ENCODE measurements at regions not wholly inside any gene's neighbourhood (a gene's known extent, or its start where the extent isn't known, plus 50 kb on each side); places are given as distances from the start of the nearest gene placed in this dataset.

DNA sequence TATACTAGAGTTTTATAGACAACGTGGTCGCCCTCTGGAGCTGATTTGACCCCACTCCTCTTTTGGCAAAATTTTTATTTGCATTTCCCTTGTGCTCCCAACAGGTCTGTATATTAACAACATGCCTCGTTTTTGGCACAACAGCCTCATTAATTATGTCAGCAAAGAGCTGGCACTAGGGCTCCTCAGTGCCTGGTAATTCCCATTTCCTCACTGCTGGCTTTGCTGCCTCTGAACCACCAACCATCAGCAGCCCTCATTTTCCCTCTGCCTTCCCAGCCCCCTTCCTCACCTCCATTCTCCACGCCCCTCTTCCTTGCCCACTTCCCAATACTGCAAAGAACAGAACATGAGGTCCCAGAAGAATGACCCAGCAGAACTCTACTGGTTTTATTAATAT, 204.8 kb downstream of the ABHD5 start:
- Histone ChIP-seq H3K27ac (no peak overlapping the region), H3K4me3 (no peak overlapping the region), H3K9me3 (peaks cover 0 to 3% (median under 1%) of the 10 kb centered on the region in 4 donors), H3K36me3 (no peaks in the 10 kb centered on the region), H3K4me1 (peaks cover 12 to 28% (median 21%) of the 10 kb centered on the region in 4 donors), H3K27me3 (peaks cover 0 to 23% (median 17%) of the 10 kb centered on the region in 3 donors)
- no peak for DNase-seq
- TF ChIP-seq POLR2A (IDR thresholded peaks at IDR 0.05) = no peak
- TF ChIP-seq POLR2AphosphoS5 (IDR thresholded peaks at IDR 0.05) = no peak
- TF ChIP-seq, protein P1, sequence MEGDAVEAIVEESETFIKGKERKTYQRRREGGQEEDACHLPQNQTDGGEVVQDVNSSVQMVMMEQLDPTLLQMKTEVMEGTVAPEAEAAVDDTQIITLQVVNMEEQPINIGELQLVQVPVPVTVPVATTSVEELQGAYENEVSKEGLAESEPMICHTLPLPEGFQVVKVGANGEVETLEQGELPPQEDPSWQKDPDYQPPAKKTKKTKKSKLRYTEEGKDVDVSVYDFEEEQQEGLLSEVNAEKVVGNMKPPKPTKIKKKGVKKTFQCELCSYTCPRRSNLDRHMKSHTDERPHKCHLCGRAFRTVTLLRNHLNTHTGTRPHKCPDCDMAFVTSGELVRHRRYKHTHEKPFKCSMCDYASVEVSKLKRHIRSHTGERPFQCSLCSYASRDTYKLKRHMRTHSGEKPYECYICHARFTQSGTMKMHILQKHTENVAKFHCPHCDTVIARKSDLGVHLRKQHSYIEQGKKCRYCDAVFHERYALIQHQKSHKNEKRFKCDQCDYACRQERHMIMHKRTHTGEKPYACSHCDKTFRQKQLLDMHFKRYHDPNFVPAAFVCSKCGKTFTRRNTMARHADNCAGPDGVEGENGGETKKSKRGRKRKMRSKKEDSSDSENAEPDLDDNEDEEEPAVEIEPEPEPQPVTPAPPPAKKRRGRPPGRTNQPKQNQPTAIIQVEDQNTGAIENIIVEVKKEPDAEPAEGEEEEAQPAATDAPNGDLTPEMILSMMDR (IDR thresholded peaks at IDR 0.05) = no peak
- TF ChIP-seq EP300 (IDR thresholded peaks at IDR 0.05) = no peak
- 58 to 61% (median 60%) methylated on average over 4 of the region's 4 CpGs for WGBS, 5 donors
- intact Hi-C loops (cut with DNase I; ENCODE audit: low total_unique reads) = no loop called here

DNA sequence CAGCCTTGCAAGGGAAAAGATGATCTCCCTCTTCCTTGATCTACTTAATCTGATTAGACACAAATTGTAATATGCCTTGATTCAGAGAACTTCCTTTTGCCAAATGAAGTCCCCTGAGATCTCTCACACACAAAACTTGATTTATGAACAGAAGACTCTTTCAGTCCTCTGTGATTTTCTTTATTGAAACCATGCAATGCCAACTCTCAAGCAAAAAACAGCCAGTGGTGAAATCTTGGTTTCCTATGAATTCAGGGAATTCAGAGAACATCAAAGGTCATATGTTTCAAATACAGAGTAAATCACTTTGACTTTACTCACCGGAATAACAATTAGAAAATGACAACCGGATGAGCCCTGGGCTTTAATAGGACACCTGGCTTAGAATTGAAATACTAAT, 211.7 kb downstream of the ABHD5 start:
- peaks cover 0 to 8% (median 3%) of the 10 kb centered on the region in 4 donors for H3K9me3 ChIP-seq
- WGBS, 5 donors = 88 to 94% (median 92%) methylated on average over 2 of the region's 2 CpGs
- intact Hi-C loops (cut with DNase I; ENCODE audit: low total_unique reads) = no loop called here
- TF ChIP-seq, protein P1 (IDR thresholded peaks at IDR 0.05) = no peak
- no peak for TF ChIP-seq POLR2AphosphoS5 (IDR thresholded peaks at IDR 0.05)
- TF ChIP-seq EP300 (IDR thresholded peaks at IDR 0.05) = no peak
- H3K4me3 ChIP-seq = no peak overlapping the region
- no peak for DNase-seq
- peaks cover 0 to 8% (median 0%) of the 10 kb centered on the region in 3 donors for H3K27me3 ChIP-seq
- no peaks in the 10 kb centered on the region for H3K4me1 ChIP-seq
- no peak overlapping the region for H3K27ac ChIP-seq
- H3K36me3 ChIP-seq = no peaks in the 10 kb centered on the region

DNA sequence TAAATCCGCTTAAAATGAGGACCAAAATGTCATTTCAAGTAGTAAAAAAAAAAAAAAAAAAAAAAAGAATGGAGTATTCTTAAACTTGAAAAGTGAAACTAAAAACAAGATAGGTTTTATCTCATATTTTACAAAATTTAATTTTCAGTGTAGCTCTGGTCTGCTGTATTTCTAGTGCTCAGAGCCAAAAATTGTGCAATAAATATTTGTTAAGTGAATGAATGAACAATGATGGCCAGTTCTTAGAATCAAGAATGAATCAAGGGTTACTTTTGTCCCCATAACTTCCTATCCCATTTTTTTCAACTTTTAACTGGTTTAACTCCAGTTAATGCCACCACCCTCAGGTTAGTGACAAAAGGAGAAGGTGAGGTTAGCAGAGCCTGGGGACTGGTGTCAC, 214.4 kb downstream of the ABHD5 start:
- intact Hi-C loops (cut with DNase I; ENCODE audit: low total_unique reads) = no loop called here
- 91 to 100% (median 98%) methylated on average over 1 of the region's 1 CpG for WGBS, 5 donors
- Histone ChIP-seq H3K4me1 (no peaks in the 10 kb centered on the region), H3K27ac (no peak overlapping the region), H3K36me3 (no peaks in the 10 kb centered on the region), H3K27me3 (peaks cover 0 to 4% (median 0%) of the 10 kb centered on the region in 3 donors), H3K4me3 (no peak overlapping the region), H3K9me3 (peaks cover 0 to 8% (median 3%) of the 10 kb centered on the region in 4 donors)
- TF ChIP-seq, protein P1 (IDR thresholded peaks at IDR 0.05) = no peak
- no peak for TF ChIP-seq POLR2AphosphoS5 (IDR thresholded peaks at IDR 0.05)
- no peak for TF ChIP-seq POLR2A (IDR thresholded peaks at IDR 0.05)
- TF ChIP-seq EP300 (IDR thresholded peaks at IDR 0.05) = no peak
- no peak for DNase-seq

DNA sequence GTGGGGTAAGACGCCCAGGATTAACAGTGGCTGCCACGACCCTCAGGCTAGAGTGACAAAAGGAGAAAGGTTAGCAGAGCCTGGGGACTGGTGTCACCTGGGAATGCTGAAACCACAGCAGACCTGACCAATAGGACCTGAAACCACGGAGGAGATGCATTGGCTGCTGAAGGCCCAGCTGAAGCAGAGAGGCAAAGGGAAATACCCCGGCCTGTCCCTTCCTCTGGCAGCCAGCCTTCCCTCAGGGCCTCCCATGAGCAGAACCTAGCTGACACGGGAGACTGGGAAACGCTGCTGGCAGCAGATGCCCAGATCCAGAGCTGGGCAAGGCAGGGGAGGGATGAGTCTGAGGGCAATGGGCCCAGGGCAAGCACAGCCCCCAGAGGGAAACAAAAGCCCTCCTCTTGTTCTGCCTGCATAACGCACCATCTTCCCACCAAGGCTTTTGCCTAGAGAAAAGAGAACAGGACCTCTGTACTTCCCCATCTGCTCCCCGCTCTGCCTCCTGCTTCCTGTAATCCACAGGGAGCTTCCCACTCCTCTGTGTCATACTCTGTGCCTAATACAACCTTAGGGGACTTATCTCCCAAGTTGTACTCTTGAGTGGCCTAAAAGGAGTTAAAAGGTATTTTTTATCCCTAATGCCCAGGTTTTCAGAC, 216.2 kb downstream of the ABHD5 start:
- intact Hi-C loops (cut with DNase I; ENCODE audit: low total_unique reads) = no loop called here
- TF ChIP-seq POLR2AphosphoS5 (IDR thresholded peaks at IDR 0.05) (no peak), POLR2A (IDR thresholded peaks at IDR 0.05) (no peak), EP300 (IDR thresholded peaks at IDR 0.05) (no peak)
- TF ChIP-seq, protein P1 (IDR thresholded peaks at IDR 0.05) = no peak
- no peak overlapping the region for H3K4me3 ChIP-seq
- no peaks in the 10 kb centered on the region for H3K36me3 ChIP-seq
- H3K27me3 ChIP-seq = no peaks in the 10 kb centered on the region
- WGBS, 5 donors = 64 to 68% (median 67%) methylated on average over 8 of the region's 8 CpGs
- no peaks in the 10 kb centered on the region for H3K4me1 ChIP-seq
- no peaks in the 10 kb centered on the region for H3K9me3 ChIP-seq
- no peak for DNase-seq
- H3K27ac ChIP-seq = no peak overlapping the region

Data from stomach (tissue), 8 donors.